NCI-H2029 (cell line): ENCODE measurements at regions not wholly inside any gene's neighbourhood (a gene's known extent, or its start where the extent isn't known, plus 50 kb on each side); places are given as distances from the start of the nearest gene placed in this dataset.

Experiments
- DNase-seq: peaks from one replicate; lab custom pipeline; 2025; lab: John Stamatoyannopoulos, UW

- DNase-seq, result no peak
These were observed 54.4 kb downstream of the NIBAN1 start for GRCh38 chr1:184919892-184920291.

- DNase-seq, result peak; percentile 12
These were observed 58.7 kb downstream of the NIBAN1 start for GRCh38 chr1:184915463-184916090.

- no peak for DNase-seq
These were observed 60.2 kb downstream of the NIBAN1 start for GRCh38 chr1:184914149-184914548.

DNA sequence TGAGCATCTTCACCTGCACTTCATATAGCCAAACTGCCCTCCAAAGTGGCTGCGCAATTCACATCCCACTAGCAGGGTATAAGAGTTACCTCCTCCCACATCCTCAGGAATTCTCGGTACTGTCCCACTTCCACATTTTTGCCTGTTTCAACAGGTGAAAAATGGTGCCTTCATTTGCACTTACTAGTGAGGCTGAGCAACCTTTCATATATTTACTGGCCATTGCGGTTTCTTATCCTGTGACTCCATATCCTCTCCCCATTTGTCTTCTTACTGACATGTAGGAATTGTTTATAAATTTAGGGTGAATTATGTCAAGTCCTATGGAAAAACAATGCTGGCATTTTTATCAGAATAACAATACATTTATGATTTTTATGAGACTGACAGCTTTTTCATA lies 61.9 kb downstream of the NIBAN1 start:
- no peak for DNase-seq

GRCh38 chr1:184911830-184912229 lies 62.5 kb downstream of the NIBAN1 start:
- DNase-seq, result no peak

- no peak for DNase-seq
These were observed 63.1 kb downstream of the NIBAN1 start for GRCh38 chr1:184911103-184911745.

DNA sequence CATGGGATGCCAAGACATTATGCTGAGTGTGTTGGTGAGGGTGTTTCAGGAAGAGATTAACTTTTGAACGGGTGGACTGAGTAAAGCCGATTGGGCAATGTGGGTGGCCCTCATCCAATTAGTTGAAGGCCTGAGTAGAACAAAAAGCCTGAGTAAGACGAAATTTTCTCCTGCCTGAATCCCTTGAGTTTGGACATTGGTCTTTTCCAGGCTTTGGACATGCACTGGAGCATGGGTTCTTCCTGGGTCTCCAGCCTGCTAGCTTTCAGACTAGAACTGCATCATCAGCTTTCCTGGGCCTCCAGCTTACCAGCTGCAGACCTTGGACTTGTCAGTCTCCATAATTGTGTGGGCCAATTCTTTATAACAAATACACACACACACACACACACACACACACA lies 63.6 kb downstream of the NIBAN1 start:
- no peak for DNase-seq

- DNase-seq, result no peak
These were observed 64.3 kb downstream of the NIBAN1 start for GRCh38 chr1:184910005-184910404.

DNA sequence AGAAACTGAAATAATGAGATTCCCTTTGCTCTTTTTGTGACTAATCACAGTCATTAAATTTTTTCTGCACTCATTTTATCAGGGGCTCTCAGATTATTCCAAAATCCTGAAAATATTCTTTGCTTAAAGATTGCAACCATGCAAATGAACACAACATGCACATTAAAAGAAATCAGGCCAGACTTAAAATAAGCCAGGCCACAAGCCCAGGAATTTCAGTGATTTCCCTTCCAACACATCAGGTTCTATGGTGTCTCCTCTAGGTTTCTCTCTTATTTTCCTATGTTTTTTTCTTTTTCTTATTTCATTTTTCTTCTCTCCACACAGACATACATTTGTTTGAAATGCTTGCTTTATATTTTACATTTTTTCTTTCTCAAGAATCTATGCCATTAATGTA lies 65.3 kb downstream of the NIBAN1 start:
- DNase-seq, result no peak

DNA sequence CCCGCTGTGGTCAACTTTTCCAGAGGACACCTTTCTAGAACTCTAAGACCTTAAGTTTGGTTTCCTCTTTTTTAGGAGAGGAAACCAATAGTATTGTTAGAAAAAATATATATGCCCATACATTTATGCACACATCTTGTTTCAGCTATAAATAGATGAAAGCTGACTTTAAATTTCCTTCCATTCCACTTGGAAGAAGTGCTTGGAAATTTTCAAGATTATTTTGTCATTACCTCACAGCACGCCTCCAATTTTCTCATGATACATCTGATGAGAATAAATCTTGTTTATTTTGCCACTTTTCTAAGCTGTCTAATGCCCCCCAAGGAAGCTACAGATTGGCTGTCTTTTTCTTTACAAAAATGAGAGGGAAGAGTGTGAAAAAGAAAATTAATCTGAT lies 65.8 kb downstream of the NIBAN1 start:
- no peak for DNase-seq

- DNase-seq, result no peak
These were observed 66.8 kb downstream of the NIBAN1 start for GRCh38 chr1:184907500-184907899.

GRCh38 chr1:184906761-184907160 lies 67.5 kb downstream of the NIBAN1 start:
- no peak for DNase-seq

GRCh38 chr1:184905601-184906322 lies 68.5 kb downstream of the NIBAN1 start:
- peak; percentile 92 for DNase-seq

GRCh38 chr1:184903111-184903692 lies 71.1 kb downstream of the NIBAN1 start:
- no peak for DNase-seq

DNA sequence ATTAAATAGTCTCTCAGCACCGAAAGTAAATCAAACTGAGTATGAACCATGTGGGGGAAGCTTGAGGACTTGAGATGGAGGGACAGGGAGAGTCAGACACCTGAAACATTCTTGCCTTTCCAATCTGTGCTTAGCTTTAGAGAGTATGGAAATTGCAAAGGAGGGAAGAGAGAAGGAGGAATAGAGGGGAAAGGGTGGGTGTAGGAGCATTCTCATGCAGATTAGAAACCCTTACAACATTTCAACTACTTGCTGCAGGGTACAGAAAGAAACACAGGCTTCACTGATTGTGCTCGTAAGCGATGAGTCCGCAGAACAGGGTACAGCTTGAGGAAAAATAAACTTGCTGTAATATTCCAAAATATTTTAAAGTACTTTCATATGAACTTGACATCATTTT lies 73.8 kb downstream of the NIBAN1 start:
- DNase-seq, result no peak

GRCh38 chr1:184896000-184896399 lies 78.3 kb downstream of the NIBAN1 start:
- no peak for DNase-seq

- DNase-seq, result no peak
These were observed 79.2 kb downstream of the NIBAN1 start for GRCh38 chr1:184895086-184895485.

DNA sequence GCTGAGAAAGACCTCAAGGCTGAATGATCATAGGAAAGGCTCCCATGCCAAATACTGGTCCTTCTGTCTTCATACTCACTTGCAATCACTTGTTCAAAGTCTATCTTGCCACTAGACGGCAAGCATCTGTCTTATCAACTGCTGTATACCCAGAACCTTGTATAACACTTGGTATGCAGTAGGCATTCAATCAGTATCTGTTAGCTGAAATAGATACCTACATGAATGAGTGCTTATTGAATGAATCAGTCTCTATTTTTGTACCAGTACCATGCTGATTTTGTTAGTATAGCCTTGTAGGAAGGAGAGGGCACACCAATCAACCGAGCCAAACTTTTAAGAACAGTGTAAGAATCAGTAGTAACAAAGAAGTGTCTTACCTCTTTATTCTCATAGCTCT lies 80.6 kb downstream of the NIBAN1 start:
- no peak for DNase-seq

- DNase-seq, result no peak
These were observed 82.2 kb downstream of the NIBAN1 start for GRCh38 chr1:184892116-184892515.

DNA sequence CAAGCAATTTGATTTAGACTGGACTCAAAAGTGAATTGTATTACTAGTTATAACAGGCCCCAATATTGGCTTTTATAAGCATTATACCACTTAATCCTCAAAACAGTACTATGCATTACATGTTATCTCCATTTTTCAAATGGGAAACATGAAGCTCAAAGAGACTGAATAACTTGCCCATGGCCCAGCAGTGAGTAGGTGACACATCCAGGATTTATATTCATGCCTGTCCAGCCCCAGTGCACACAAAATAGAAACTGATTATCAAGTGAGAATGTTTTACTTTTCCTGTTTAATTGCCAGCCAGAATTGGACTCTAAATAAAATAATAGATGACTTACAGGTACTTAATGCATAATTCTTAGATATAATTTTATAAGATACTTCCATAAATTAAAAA lies 82.9 kb downstream of the NIBAN1 start:
- no peak for DNase-seq

DNA sequence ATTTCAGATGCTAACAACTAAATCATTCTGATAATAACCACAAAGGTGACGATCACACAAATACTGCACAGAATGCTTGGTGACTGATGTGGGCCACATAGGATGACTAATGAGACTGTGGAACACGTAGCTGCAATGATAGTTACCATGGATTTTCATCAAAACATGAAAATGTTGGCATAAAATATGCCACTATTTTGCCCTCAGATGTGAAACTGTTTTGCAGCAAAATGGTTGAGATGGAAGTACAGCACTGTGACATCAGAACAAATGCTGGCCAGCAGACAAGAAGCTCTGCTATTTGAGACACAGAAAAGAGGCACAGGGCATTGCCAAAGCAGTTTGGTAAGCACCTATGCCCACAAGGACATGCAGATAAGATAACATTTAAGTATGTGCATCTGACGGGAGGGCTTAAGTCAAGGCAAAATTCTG lies 83.8 kb downstream of the NIBAN1 start:
- no peak for DNase-seq

DNA sequence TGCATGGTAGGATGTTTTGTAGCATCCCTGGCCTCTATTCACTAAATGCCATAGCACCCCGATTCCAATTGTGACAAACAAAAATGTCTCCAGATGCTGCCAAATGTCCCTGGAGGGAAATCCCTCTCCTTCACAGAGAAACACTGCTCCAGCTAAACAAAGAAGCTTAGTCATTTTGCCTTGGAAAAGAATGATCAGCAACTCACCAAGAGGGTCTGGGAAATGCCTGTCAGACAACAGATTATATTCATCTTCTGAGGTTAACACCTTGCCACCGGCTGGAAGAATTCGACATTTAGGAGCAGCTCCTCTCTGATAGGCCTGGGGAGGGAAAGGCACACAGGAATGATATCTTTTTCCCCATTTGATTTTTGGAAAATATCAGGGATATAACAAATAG lies 84.4 kb downstream of the NIBAN1 start:
- no peak for DNase-seq

DNA sequence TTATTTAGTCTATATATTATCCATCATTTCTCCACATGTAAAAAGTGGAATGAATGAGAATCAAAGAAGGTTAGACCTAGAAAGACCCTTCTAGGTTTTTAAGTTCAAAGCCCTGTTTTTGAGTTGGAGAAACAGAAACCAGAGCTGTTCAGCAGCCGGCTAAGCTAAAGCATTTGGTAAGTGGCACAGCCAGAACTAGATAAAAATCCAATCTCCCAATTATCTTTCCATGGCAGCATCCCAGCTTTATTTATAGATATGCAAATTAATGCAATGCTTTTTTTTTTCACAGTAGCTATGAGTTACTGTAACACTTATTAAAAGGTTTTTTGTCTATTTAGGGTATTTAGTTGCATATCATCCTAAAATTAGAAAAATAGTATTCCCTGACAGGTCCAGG lies 85.1 kb downstream of the NIBAN1 start:
- DNase-seq, result no peak
